CD4-positive, alpha-beta T cell treated with Interferon alpha-2 for 1 hour (primary cell): ENCODE measurements at regions not wholly inside any gene's neighbourhood (a gene's known extent, or its start where the extent isn't known, plus 50 kb on each side); places are given as distances from the start of the nearest gene placed in this dataset.
"Not testable (repeated sequence)": the region's sequence is repeated elsewhere in the genome, so short reads cannot be mapped to it uniquely, and the experiment has no call there.

ENCODE experiments used
- DNase-seq, 2 donors: peaks; one replicate each; pipeline ENCODE4 v3.0.0-alpha.2; 2020 to 2022

DNA sequence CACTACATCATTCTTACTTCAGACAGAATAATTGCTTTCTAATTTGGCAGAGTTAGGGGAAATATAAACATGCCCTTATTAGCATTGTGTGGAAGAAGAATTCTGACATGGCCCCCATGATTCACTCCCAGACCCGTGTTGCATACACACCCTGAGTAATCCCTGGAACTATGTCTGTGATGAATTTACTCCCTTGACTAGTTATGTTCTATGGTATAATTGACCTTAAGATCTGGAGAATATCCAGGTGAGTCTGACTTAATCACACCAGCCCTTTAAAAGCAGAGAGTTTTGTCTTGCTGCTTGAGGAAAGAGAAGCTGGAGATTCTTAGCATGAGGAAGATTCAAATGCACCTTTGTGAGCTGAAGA, 262.9 kb downstream of the SOX4 start:
- DNase-seq: no peak

DNA sequence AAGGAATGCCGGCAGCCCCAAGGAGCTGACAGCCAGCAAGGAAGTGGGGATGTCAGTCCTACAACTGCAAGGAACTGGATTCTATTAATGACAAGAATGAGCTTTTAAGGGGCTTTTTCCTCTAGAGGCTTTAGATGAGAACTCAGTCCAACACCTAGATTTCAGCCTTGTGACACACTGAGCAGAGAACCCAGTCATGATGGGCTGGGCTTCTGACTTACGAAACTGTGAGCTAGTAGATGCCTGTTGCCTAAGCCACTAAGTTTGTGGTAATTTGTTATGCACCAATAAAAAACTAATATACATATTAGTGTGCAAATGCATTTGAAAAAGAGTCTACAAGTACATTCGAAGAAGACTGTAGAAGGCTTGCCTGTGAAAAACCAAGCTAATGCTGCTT, 263.3 kb downstream of the SOX4 start:
- DNase-seq: peak in 1 of 2 donors; percentile 45

DNA sequence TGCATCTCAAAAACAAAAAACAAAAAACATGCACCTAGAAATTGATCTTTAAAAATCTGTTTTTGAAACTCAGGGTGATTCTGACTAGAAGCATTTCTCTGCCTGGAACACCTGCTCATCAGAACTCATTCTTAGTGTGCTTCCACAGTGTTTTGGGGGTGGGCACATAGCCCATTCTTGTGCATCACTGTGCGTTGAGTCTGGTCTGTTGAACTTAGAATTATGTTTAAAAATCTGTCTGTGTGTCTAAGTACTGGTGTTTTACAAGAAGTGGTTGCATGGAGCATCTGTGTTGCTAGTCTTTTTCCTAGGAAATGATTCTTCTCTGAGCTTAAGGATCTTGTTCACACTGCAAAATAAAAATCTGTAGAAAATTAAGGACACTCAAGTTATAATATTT, 264.5 kb downstream of the SOX4 start:
- DNase-seq: no peak

DNA sequence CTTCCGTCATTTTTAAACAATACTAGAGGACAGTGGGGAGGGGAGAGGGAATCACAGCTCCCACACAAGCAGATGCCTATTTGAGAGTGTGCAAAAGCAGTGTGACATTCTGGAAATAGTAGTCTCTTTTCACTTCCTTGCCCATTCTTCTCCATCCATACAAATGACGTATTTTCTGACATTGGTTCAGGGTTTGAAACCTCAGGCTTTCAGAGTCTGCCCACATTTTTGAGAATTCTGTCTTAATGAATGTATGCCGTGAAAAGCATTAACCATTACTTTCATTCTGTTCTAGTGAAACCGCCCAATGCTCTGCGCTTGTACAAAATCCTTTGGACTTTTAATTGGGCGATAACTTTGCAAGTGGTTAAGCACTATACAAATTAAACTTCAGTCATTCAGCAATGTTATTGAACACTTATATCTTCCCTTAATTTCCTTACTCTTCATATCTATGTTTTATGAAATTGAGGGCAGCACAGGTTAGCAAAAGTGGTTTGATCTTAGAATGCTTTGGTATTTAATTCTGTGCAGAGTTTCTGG, 265.7 kb downstream of the SOX4 start:
- DNase-seq: no peak

DNA sequence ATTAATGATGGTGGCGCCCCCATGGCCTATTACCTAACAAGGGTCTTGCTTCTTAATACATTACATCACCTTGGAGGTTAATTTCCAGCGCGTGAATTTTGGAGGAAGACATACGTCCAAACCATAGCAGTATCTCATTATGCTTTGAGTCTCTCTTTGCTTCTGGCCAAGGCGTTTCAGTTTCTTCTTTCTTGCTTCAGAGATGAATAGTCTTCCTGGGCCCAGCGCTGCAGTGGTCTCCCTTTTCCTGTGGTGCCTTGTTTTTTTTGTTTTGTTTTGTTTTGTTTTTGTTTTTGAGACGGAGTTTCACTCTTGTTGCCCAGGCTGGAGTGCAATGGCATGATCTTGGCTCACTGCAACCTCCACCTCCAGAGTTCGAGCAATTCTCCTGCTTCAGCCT, 268.4 kb downstream of the SOX4 start:
- no peak for DNase-seq

DNA sequence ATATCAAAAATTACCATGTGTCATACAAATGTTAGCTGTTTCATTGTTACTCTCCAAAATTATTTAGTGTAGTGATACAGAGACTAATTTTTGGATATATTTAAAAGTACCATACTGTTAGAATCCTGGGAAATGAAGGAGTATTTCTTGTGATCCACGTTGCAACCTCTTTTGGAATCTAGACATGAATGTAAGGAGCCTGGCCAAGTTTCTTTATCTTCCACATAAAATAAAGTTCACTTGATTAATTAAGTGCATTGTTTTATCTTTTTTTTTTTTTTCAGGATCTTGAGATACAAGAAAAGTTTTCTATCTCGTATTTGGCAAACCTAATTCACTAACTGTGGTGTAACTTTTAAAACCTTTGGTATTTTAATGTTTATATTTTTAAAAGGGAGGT, 270.7 kb downstream of the SOX4 start:
- DNase-seq: no peak

DNA sequence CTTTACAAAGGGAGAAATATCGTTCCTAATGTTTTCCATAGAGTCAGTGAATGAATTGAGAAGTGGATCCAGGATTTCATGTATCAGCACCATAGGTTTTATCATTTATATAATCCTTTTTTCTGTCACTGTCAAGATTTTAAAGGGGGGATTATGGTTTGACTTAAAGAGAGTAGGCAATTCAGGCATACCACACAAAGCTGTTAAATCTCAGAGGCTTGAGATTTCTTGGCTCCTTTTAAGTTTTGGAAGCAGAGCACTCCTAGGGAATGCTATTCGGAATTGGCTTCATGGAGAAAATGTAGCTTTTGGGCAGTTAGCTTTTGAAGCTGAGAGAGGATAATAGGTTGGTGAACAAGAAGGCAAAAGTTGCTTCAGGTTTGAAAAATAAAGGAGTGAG, 274.7 kb downstream of the SOX4 start:
- DNase-seq: no peak

DNA sequence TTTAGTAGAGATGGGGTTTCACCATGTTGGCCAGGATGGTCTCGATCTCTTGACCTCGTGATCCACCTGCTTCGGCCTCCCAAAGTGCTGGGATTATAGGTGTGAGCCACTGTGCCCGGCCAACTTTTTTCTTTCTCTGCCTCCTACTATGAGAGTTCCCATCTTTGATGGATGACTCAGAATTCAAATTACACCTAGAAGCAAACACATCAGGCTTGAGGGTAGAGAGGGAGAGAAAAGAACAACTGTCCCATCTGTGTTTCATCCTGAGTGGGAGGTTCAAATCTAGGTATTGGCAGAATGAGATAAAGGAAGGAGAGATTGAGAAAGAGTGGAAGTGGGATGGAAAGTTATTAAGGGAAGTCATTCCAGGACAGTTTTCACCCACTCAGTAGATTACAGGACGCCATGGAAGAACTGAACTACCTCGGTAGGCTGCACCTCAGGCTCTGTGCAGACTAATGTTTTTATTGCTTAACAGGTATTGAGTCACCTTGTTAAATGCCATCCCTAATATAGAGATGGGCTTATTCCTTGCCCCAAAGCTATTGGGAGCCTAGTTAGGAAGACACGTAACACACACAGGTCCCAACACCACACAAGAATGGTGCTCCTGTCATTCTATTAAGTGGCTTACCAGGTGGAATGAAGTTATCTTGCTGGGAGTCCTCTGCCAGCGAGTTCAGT, 275.7 kb downstream of the SOX4 start:
- no peak for DNase-seq

DNA sequence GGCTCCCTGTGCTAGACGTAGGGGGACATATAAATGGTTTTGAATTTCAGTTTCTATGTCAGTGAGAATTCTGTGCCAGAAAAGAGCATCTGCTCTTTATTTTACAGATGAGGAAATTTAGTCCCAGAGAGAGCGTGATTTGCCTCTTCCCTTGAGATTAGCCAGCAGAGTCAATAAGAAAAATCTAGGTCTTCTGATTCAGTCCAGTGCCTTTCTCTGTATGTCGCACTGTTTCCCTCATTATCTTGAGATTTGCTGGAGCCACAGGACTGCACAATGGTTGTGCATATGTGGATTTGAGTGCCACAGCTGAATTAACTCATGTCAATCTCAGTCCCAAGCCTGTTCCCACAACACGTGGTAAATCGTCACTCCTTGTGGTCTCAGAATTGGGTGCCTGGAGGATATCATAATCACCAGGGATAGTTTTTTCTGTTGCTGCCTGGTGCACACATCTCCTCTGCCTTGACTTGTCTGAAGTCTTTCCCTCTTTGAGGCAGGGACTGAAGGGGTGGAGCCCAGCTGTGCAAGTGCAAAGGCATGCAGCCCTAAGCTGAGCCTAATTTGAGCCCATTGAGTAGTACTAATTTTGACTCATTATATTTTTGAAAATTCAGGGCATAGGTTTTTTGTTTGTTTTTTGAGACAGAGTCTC, 276.7 kb downstream of the SOX4 start:
- no peak for DNase-seq

DNA sequence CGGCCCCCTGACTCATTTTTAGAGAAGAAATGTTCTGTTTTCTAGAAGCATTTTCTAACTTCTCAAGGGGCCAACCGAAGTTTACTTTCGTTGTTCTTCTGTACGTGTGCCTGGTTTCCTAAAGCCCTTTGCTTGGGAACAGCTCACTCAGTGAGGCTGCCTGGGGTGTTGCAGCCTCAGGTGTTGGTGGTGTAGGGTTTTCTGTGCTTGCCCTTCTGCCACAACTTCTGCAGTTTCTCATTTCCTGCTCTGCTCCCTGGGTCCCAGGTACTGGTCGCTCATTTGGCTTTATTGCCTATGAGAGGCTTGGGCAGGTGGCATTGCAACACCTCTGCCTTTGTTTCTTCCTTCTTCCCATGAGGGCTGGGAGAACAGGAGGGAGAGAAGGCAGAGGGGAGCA, 278.3 kb downstream of the SOX4 start:
- DNase-seq: no peak

DNA sequence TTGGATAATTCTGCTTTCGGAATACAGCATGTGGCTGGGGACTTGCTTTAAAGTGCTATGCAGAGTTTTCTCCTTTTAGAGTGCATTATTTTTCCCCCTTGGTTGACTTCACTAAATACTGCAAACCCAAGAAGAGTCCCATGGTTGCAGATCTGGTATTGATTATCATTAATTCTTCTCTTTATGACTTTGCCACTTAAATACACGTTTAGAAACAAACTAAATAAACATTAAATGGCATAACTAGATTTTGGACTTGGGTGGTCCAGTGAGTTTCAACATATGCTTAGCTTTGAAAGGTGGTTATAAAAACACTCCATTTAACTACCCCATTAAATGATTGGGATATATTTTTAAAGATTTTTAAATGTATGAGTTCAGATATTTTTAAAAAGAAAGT, 279.2 kb downstream of the SOX4 start:
- DNase-seq: no peak

DNA sequence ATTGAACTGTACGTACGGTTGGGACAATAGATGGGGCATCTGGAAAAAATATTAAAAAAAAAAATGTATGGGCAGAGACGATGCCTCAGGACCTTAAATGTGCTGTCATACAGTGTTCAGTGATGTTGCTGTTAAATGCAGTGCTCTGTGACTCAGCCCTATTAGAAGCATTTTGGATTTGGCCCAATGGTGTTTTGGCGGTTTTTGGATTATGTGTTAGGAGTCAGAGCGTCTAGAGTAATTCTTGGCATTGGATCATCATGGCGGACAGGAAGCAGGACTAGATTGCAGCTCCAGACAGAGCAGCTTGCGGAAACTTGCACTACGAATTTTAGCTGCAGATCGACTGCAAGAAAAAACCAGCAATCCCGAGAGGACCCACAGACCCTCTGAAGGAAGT, 280.0 kb downstream of the SOX4 start:
- no peak for DNase-seq

DNA sequence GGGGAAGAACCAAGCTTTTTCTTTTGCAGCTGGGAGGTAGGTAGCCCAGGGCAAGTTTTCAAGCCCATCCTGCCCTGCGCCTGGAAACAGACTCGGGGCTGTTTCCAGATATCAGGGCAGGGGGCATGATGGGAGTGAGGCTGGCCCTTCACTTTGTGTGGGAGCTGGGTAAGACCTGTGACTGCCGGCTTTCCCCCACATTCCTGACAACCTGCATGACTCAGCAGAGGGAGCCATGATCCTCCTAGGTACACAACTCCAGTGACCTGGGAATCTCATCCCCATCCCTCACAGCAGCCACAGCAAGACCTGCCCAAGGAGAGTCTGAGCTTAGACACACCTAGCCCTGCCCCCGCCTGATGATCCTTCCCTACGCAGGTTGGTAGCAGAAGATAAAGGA, 280.8 kb downstream of the SOX4 start:
- no peak for DNase-seq

DNA sequence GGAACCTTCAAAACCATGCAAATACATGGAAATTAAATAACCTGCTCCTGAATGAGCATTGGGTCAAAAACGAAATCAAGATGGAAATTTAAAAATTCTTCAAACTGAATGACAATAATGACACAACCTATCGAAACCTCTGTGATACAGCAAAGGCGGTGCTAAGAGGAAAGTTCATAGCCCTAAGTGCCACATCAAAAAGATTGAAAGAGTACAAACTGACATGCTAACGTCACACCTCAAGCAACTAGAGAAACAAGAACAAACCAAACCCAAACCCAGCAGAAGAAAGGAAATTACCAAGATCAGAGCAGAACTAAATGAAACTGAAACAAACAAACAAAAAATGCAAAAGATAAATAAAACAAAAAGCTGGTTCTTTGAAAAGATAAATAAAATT, 283.5 kb downstream of the SOX4 start:
- DNase-seq: peak in 1 of 2 donors; percentile 6

DNA sequence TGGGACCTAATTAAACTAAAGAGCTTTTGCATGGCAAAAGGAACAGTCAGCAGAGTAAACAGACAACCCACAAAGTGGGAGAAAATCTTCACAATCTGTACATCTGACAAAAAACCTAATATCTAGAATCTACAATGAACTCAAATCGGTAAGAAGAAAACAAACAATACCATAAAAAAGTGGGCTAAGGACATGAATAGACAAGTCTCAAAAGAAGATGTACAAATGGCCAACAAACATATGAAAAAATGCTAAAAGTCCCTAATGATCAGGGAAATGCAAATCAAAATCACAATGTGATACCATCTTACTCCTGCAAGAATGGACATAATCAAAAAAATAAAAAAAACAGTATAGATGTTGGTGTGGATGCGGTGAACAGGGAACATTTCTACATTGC, 286.7 kb downstream of the SOX4 start:
- not testable (repeated sequence) for DNase-seq

DNA sequence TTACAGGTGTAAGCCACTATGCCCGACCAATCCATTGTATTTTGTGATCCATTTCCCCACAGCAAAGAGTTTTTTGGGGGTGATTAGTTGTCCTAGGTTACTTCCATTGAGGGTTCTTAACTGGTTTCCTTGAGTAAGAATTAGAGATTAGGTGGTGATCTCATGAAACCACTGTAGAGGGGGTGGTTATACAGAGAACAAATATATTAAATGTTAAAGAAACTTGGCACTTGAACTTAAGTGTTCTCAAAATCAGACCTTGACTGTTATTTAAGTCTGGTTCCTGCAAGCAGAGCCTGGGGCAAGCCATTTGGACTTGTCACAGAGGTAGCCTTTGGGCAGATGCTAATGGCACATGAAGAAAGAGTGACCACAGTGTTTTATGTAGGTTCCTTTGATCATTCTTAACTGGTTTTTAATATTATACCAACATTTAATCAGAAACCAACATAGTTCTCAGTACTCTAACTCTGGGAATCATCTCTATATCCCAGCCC, 288.5 kb downstream of the SOX4 start:
- DNase-seq: no peak

DNA sequence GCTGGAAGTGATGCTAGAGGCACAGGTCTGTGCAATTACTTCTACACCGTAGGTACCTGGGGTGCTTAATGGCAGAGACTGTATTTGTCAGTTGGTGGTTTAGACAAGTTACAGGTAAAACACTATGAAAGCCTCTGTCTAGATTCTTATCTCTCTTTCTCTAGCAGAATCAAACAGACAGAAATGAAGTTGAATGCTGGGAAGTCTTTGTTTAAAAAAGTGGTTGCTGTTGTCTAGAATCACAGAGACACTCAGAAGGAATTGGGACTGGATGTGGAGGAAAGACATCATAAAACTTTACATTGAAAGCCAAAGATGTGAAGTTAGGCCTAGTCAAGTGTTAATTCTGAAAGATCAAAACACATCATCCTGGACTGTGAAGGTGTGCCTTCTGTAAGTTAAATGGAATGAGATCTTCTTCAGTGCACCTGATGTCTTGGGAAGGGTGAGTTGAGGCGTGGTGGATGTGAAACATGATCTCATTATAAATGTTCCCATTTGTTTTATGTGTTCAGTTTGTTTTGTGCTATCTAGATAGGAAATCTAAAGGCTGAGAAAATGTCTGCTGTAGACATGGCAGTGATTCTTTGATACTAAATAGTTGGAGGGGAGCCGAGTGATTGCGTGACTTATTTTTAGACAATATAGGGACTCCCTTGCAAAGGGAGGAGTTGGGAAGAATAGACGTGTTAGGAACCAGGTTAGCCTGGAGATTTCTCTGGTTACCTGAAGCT, 290.2 kb downstream of the SOX4 start:
- no peak for DNase-seq

DNA sequence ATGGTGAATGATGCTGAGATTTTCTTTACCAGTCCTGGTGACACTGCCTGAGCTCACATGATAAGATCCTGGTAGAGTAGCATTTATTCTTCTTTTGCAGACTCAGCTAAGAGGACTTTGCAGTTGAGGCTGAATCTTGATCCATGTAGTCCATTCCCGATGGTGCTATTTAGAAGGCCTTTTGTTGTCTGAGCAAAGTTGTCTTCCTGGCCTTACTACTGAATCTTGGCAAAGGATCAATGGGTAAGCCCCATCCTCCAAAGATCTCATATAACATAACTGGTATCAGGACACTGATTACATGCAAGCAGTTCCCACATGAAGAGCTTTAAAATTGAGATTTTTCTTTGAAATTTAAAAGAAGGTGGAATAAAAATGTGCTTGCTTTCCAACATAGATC, 291.6 kb downstream of the SOX4 start:
- DNase-seq: no peak

DNA sequence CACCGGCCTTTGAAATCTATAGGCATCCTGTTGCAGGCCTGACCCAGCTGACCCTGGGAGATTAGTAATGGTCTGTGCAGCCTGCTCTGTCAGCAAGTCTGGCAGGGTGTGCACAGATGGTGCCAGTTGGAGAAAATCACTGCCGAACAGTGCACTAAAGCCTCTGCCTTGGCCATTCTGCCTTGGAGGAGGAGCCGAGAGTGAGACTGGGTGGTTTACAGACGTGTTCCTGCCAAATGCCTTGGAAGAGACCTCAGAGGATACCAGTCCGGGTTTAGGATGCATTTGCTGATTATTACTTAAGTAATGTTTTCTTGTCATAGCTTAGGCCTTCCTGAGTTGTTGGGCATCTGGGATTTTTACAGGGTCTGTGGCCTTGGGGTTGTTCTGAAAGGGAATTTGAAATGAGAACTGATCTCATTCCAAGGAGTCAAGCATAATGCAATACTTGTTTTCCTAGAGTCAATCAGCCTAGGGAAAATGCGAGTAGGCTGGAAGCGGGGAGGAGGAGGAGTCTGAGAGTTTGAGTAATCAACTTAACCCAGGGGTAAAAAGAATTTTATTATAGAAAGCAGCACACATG, 292.1 kb downstream of the SOX4 start:
- DNase-seq: no peak

DNA sequence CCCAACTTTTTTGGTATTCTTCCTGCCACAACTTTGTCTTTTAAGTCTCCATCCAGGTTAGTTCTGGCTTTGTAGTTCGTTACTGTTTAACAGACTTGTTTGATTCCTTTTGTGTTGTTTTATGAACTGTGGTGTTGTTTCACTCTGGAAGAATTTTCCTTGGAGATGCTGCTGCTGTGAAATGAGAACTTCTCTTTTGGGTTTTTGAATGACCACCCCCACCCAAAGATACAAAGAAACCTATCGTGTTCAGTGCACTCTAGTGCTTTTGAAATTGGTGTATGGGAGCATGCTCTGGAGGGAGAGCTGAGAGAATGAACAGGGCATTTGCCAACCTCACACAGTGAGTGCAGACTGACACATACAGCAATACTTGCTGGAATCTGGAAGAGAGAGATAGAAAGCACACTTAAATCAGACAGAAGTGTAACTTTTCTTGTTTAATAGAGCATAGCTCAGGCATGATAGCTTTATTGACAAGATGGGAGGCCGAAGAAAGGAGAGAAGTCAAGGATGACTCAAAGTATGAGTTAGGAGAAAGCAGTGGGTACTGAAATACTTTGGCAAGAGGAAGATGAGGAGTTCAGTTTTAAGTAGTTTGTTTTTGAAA, 293.1 kb downstream of the SOX4 start:
- DNase-seq: no peak

DNA sequence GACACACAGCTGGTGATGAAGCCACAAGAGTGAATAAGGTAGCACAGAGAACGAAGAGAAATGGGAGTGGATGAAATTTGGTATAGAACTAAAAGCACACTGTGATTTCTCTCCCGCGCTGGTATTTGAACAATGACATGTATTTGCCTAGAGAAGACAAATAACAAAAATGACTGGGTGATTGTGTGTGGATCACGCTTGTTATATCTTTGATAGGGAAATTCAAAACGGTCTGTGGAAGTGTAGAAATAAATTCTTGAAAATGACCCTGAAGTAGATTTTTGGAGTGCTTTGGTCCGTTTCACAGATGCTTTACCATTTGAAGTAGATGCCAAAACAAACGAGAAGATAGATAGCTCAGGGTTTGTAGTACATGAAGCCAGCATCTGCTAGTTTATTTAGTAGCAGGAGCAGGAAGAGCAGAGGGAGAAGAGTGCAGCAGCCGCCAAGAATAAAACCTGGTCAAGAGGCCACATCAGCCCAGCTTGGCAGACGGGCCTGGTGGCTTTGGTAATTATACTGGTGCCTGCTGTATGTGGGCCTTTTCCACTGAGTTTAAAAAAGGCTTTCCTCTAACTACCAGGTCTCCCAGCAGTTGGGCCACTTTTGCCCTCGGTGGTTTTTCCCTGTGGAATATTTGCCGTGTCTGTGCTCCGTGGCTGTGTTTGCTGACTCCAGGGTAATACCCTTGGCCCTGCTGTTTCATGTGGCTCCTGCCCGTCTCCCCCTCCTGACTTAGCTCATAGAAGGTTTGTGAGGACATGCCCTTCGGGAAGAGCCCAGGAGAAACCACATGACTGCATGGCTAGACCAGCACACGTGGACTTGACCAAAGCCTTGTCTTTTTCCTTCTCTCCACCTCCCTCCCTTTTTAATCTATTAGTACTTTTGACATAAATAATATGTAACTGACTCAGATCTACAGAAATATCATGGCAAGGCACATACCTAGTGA, 294.0 kb downstream of the SOX4 start:
- no peak for DNase-seq

DNA sequence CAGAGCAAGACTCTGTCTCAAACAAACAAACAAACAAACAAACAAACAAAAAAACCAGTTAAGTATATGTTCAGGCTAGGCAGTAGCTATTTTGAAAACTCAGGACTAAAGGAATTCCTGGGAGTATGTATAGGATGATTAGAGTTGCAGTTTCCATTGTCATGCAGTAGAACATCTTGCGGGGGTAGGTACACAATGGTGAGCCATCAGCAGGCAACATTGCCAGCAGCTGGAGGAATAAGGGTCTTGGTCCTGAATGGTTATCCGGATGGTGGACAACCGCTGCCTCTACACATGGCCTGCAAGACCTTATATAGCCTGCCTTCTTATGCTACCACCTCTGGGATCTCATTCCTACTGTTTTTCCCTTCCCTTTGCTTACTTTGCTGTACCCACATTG, 297.5 kb downstream of the SOX4 start:
- no peak for DNase-seq
